Ectodermal cell (in vitro differentiated cells): ENCODE measurements at regions not wholly inside any gene's neighbourhood (a gene's known extent, or its start where the extent isn't known, plus 50 kb on each side); places are given as distances from the start of the nearest gene placed in this dataset.
"Not testable (repeated sequence)": the region's sequence is repeated elsewhere in the genome, so short reads cannot be mapped to it uniquely, and the experiment has no call there.

Experiments
- H3K27ac ChIP-seq: 2 replicates; pipeline ENCODE4 v1.7.0; 2013; ENCODE audit warnings: mild to moderate bottlenecking, low read depth, low read length; ENCODE audit not compliant: insufficient read depth, poor library complexity, severe bottlenecking
- H3K27me3 ChIP-seq: 2 replicates; pipeline ENCODE4 v1.7.0; 2013; ENCODE audit warnings: mild to moderate bottlenecking, low read length; ENCODE audit not compliant: insufficient read depth, control insufficient read depth, poor library complexity, severe bottlenecking
- H3K36me3 ChIP-seq: one replicate; pipeline ENCODE4 v1.7.0; 2013; ENCODE audit warnings: low read length; ENCODE audit not compliant: control insufficient read depth, insufficient read depth
- H3K4me1 ChIP-seq: one replicate; pipeline ENCODE4 v1.7.0; 2013; ENCODE audit warnings: low read length; ENCODE audit not compliant: control insufficient read depth, insufficient read depth
- H3K4me3 ChIP-seq: 2 replicates; pipeline ENCODE4 v1.7.0; 2013; ENCODE audit warnings: low read depth, low read length, control low read depth; ENCODE audit not compliant: insufficient read depth
- H3K9me3 ChIP-seq: 2 replicates; pipeline ENCODE4 v1.7.0; 2013; ENCODE audit warnings: mild to moderate bottlenecking, low read length, moderate library complexity; ENCODE audit not compliant: control insufficient read depth
- WGBS, 2 experiments: methylation state at CpG; one replicate each; pipeline ENCODE4 v1.1.7; 2013; ENCODE audit warnings: missing lambda C conversion rate in 2 of 2; 5-methylcytosine and 5-hydroxymethylcytosine counted together

DNA sequence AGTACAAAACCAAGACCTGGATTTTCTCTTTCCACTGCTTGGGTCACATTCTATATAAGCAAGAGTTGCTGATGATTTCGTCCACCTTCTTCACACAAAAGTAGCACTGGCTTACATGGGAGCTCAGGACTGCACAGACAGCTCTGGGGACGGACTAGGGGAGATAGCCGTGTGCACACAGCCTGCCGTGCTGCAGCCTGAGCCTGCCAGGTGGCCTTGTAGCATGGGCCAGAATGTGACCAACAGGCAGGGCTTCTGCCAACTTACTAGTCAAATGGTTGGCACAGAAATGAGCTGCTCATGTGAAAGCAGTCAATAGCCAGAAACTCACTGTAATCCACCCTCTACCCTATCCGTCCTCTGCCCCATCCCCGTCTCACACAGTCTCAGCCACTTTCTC lies 299.0 kb downstream of the ANAPC1 start:
- H3K4me1 ChIP-seq, H3K27me3 ChIP-seq, H3K27ac ChIP-seq, H3K36me3 ChIP-seq, H3K9me3 ChIP-seq, H3K4me3 ChIP-seq: not testable (repeated sequence)
- WGBS, 2 experiments = 87 to 90% methylated on average over 3 to 4 of the region's 6 CpGs

DNA sequence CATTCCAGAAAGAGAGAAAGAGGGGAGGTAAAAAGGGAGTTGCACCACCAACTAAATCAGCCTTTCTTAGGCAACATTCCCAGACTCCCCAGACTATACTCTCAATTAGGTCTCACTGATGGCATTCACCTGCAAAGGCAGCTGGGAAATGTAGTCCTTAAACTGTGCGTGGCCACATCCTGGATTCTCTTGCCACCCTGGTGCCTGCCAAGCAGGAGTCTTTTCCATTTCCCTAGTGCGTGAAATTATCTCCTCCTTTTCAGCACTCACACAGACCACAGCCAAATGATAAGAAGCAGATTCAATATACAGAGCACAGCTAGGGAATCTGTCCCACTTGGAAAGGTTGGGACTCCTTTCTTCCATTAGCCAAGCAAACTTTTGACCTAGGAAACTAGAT lies 298.0 kb downstream of the ANAPC1 start:
- not testable (repeated sequence) for H3K36me3 ChIP-seq, H3K9me3 ChIP-seq, H3K27me3 ChIP-seq, H3K27ac ChIP-seq, H3K4me3 ChIP-seq, H3K4me1 ChIP-seq
- 60 to 93% methylated on average over 1 of the region's 2 CpGs for WGBS, 2 experiments

DNA sequence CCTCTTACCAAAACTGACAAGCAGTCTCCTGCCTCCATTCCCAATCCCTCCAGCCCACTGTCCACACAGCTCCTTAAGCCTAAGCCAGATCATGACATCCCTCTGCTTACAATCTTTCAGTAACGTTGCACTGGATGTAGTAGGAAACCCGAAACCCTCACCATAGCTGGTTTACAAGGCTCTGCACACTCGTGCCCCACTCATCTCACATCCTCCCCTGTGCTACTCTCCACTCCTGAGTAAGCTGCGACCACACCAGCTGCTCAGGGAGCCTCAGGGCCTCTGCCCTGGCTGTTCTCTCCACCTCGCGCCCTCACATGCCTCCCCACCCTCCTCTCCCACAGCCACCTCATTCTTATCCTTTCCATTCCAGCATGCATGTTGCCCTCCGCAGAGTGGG lies 288.9 kb downstream of the ANAPC1 start:
- not testable (repeated sequence) for H3K27me3 ChIP-seq, H3K9me3 ChIP-seq, H3K4me3 ChIP-seq, H3K36me3 ChIP-seq, H3K27ac ChIP-seq, H3K4me1 ChIP-seq
- WGBS, 2 experiments = 100% methylated on average over 1 of the region's 7 CpGs; no CpG with 5 or more reads in 1 of the 2 experiments

DNA sequence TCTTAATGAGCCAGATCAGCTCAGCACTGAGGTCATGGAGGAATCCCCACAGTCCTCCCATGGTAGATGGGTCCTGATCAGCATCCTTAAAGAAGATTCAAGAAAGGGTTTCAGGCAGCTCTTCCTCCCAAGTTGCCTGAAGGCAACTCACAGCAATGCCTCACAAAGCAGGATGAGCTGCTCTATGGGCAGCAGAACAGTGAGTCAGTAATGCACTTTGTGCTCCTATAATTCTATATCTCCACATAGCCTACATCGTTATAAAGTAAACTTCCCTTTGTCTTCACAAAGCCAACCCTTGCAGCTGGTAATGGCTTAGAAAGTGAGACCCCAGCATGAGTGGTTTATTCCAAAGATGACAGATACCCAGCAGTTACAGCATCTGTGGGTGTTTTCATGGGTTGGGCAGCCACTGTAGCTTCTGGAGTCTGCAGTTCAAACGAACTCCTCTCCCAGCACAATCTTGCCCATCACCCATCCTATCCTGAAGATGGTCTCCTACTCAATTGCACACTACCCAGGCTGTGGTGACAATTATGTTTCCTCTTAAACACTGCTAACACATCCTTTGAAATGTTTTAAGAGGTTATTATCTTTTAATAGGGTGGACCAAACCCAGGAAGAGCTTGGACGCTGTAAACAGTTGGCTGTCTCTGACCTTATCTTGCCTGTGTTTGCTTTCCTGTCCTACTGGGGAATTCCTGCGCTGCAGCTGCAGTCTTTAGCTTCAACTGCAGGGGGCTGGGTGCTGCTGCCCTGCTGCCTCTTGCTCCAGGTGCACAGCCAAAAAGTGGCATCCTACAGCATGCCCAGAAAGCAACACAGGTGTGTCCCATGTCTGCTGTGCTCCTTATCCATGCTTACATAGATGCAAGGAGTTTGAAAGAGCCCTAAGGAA lies 286.9 kb downstream of the ANAPC1 start:
- not testable (repeated sequence) for H3K27me3 ChIP-seq, H3K4me3 ChIP-seq, H3K36me3 ChIP-seq, H3K9me3 ChIP-seq, H3K4me1 ChIP-seq, H3K27ac ChIP-seq
- WGBS, 2 experiments = 93% methylated on average over 1 of the region's 4 CpGs; no CpG with 5 or more reads in 1 of the 2 experiments

DNA sequence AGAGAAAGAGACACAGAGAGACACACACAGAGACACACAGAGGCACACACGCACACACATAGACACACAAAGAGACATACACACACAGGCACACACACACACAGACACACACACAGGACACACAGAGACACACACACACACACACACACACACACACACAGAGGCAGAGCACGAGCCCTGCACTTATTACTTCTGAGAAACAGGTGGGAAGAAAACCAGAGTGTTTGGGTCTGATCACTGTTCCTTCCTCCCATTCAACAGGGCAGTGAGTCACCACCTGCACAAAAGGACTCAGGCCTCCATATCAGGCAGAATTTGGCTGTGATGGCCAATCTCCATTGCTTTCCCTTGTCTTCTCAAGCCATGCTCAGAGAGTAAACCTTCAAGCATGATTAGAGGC lies 285.0 kb downstream of the ANAPC1 start:
- not testable (repeated sequence) for H3K4me3 ChIP-seq, H3K27me3 ChIP-seq, H3K27ac ChIP-seq, H3K36me3 ChIP-seq, H3K9me3 ChIP-seq, H3K4me1 ChIP-seq
- WGBS, 2 experiments = 14% methylated on average over 1 of the region's 2 CpGs; no CpG with 5 or more reads in 1 of the 2 experiments

DNA sequence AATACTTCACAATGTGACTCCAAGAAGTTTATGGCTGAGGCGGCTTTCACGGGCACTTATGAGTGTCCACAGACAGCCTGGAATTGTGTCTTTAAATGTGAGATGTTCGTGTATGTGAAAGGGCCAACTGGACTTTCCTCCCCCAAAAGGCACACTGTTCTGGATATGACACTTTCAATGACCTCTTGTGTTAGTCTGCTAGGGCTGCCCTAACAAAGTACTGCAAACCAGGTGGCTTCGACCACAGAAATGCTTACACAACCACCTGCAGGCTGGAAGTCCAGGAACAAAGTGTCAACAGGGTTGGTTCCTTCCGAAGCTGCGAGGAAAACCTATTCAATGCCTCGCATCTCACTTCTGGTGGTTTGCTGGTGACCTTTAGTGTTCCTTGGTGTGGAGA lies 281.7 kb downstream of the ANAPC1 start:
- H3K9me3 ChIP-seq, H3K27me3 ChIP-seq, H3K4me3 ChIP-seq, H3K4me1 ChIP-seq, H3K27ac ChIP-seq, H3K36me3 ChIP-seq: not testable (repeated sequence)
- WGBS, 2 experiments = 93% methylated on average over 3 of the region's 7 CpGs; no CpG with 5 or more reads in 1 of the 2 experiments

DNA sequence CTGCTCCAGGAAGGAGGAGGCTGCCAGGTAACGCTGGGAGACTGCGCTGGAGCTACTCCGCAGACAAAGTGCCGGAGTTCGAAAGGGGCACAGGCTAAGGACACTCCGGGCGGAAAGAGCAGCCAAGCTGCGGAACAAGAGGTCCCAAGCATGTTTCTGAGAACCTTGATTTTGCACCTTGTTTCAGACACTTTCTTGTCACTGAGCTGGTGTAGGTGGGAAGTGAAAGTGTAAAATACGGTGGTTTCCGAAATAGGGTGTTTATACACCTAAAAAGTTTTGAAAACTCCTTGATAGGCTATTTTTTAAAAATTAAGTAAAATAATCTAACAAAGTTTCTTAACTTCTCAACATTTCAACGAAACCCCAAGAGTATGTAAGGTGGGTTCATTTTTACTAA lies 278.2 kb downstream of the ANAPC1 start:
- H3K36me3 ChIP-seq, H3K4me3 ChIP-seq, H3K27me3 ChIP-seq, H3K27ac ChIP-seq, H3K9me3 ChIP-seq, H3K4me1 ChIP-seq: not testable (repeated sequence)
- WGBS, 2 experiments = 92 to 97% methylated on average over 6 of the region's 11 CpGs

DNA sequence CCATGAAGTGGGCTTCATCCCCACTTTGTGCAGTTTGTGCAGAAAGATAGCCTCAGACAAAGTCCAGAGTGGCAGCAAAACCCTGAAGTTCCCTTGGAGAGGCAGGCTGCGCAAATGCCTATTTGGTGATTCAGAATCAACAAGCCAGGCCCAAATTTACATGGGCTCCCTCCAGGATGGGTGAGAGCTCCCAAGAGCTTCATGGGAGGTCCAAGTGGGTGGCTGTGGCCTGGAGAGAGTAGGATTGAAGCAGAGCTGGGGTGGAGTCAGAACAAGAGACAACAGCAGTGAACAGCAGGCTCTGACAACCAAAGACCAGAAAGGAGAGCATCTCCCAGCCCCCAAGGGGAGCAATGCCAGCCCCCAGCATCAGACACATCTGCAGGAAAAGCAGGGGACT lies 277.4 kb downstream of the ANAPC1 start:
- H3K4me1 ChIP-seq, H3K27me3 ChIP-seq: not testable (repeated sequence)
- no CpG with 5 or more reads among the region's 1 CpG for WGBS, 2 experiments

DNA sequence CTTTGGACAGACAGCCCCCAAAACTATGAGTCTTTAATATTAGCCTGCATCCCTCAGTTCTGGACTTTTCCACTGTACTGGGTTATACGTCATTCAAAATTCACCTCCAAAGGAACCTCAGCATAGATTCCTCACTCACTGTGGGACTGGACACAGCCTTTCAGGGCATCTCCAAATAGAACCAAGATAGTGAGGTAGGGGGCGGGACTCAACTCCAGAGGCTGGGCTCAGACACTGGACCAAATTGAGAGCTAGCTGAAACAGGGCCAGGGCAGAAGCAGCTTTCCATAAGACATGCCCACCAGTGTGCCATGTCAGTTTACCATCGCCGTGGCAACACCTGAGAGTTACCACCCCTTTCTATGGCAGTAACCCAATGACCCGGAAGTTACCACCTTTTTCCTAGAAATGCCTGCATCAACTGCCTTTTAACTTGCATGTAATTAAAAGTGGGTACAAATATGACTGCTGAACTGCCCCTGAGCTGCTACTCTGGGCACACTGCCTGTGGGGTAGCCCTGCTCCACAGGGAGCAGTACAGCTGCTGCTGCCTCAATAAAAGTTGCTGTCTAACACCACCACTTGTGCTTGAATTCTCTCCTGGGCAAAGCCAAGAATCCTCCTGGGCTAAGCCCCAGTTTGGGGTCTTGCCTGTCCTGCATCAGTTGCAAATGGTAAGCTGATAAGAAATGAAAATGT lies 274.7 kb downstream of the ANAPC1 start:
- H3K4me3 ChIP-seq, H3K9me3 ChIP-seq: not testable (repeated sequence)
- WGBS, 2 experiments = 83 to 100% methylated on average over 1 of the region's 5 CpGs

More for the DNA sequence above, 277.4 kb downstream of the ANAPC1 start:
- H3K9me3 ChIP-seq, H3K4me3 ChIP-seq, H3K27ac ChIP-seq, H3K36me3 ChIP-seq: not testable (repeated sequence)

DNA sequence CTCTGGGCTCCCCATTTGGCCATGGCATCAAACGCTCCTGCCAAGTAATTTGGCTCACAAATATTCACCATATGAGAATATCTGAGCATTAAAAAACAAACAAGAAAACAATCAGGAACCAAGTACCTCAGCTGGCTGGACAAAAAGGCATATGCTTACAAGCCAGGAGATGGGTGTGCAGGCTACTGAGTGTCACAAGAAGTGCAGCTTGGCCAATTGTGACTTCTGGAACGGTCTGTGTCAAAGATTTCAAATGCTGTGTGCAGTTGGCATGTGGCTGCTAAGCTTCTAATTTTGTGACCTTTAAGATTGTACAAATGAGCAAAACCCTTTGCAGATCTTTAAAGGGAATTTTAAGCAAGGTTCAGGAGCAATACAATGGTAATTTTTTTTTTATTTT lies 274.0 kb downstream of the ANAPC1 start:
- not testable (repeated sequence) for H3K4me3 ChIP-seq, H3K9me3 ChIP-seq, H3K27me3 ChIP-seq, H3K27ac ChIP-seq, H3K4me1 ChIP-seq, H3K36me3 ChIP-seq
- WGBS, 2 experiments = 96 to 97% methylated on average over 2 of the region's 2 CpGs

More for the DNA sequence above, 274.7 kb downstream of the ANAPC1 start:
- H3K27ac ChIP-seq, H3K4me1 ChIP-seq, H3K36me3 ChIP-seq, H3K27me3 ChIP-seq: not testable (repeated sequence)
